ENCODE measurements at regions not wholly inside any gene's neighbourhood (a gene's known extent, or its start where the extent isn't known, plus 50 kb on each side); places are given as distances from the start of the nearest gene placed in this dataset.
"Not testable (repeated sequence)": the region's sequence is repeated elsewhere in the genome, so short reads cannot be mapped to it uniquely, and the experiment has no call there.

GRCh38 chr2:59259913-59260312 lies 1018.8 kb upstream of the FANCL start:
- peaks cover 13% of the 10 kb centered on the region for H3K9me3 Mint-ChIP-seq
- no peak for ATAC-seq

GRCh38 chr2:59256290-59256689 lies 1015.2 kb upstream of the FANCL start:
- ATAC-seq (no peak), DNase-seq (ENCODE audit: low spot score) (no peak)
- H3K9me3 Mint-ChIP-seq, result peaks cover 11% of the 10 kb centered on the region
- H3K4me3 Mint-ChIP-seq, result no peak overlapping the region
- H3K27me3 Mint-ChIP-seq, result no peaks in the 10 kb centered on the region
- no peaks in the 10 kb centered on the region for H3K4me1 Mint-ChIP-seq (ENCODE audit: low read depth in 2 of 2)
- H3K36me3 Mint-ChIP-seq, result no peaks in the 10 kb centered on the region
- H3K27ac Mint-ChIP-seq, result no peak overlapping the region

More at GRCh38 chr2:59259913-59260312, 1018.8 kb upstream of the FANCL start:
- no peak for DNase-seq (ENCODE audit: low spot score)
- Mint-ChIP-seq H3K27me3 (no peaks in the 10 kb centered on the region), H3K36me3 (peaks cover 6% of the 10 kb centered on the region), H3K4me1 (ENCODE audit: low read depth in 2 of 2) (no peaks in the 10 kb centered on the region), H3K27ac (no peak overlapping the region), H3K4me3 (no peak overlapping the region)

- no peak overlapping the region for H3K27ac Mint-ChIP-seq
- no peak for DNase-seq (ENCODE audit: low spot score)
- no peaks in the 10 kb centered on the region for H3K36me3 Mint-ChIP-seq
Observed at GRCh38 chr2:59254279-59254678, 1013.2 kb upstream of the FANCL start.

GRCh38 chr2:59250307-59250677 lies 1009.2 kb upstream of the FANCL start:
- Mint-ChIP-seq H3K36me3 (no peaks in the 10 kb centered on the region), H3K27ac (no peak overlapping the region), H3K4me3 (no peak overlapping the region), H3K9me3 (peaks cover 11% of the 10 kb centered on the region), H3K4me1 (ENCODE audit: low read depth in 2 of 2) (no peaks in the 10 kb centered on the region), H3K27me3 (no peaks in the 10 kb centered on the region)
- DNase-seq (ENCODE audit: low spot score) (no peak), ATAC-seq (no peak)

More at GRCh38 chr2:59254279-59254678, 1013.2 kb upstream of the FANCL start:
- ATAC-seq, result no peak
- H3K4me1 Mint-ChIP-seq (ENCODE audit: low read depth in 2 of 2), result no peaks in the 10 kb centered on the region
- peaks cover 13% of the 10 kb centered on the region for H3K9me3 Mint-ChIP-seq
- H3K27me3 Mint-ChIP-seq, result no peaks in the 10 kb centered on the region
- H3K4me3 Mint-ChIP-seq, result no peak overlapping the region

- no peak for DNase-seq (ENCODE audit: low spot score)
- no peaks in the 10 kb centered on the region for H3K36me3 Mint-ChIP-seq
- no peak overlapping the region for H3K27ac Mint-ChIP-seq
- ATAC-seq, result no peak
- H3K4me1 Mint-ChIP-seq (ENCODE audit: low read depth in 2 of 2), result no peaks in the 10 kb centered on the region
- no peak overlapping the region for H3K4me3 Mint-ChIP-seq
- no peaks in the 10 kb centered on the region for H3K27me3 Mint-ChIP-seq
- peaks cover 11% of the 10 kb centered on the region for H3K9me3 Mint-ChIP-seq
Observed at GRCh38 chr2:59249441-59250306, 1008.5 kb upstream of the FANCL start.

GRCh38 chr2:59239146-59239545 lies 998.0 kb upstream of the FANCL start:
- Mint-ChIP-seq H3K4me1 (ENCODE audit: low read depth in 2 of 2) (no peaks in the 10 kb centered on the region), H3K27ac (no peak overlapping the region), H3K4me3 (no peak overlapping the region), H3K27me3 (no peaks in the 10 kb centered on the region), H3K36me3 (no peaks in the 10 kb centered on the region), H3K9me3 (no peaks in the 10 kb centered on the region)
- DNase-seq (ENCODE audit: low spot score) (no peak), ATAC-seq (no peak)

- H3K9me3 Mint-ChIP-seq, result no peaks in the 10 kb centered on the region
- no peak overlapping the region for H3K27ac Mint-ChIP-seq
- H3K36me3 Mint-ChIP-seq, result no peaks in the 10 kb centered on the region
- no peak overlapping the region for H3K4me3 Mint-ChIP-seq
- DNase-seq (ENCODE audit: low spot score), result no peak
- ATAC-seq, result no peak
- no peaks in the 10 kb centered on the region for H3K4me1 Mint-ChIP-seq (ENCODE audit: low read depth in 2 of 2)
- no peaks in the 10 kb centered on the region for H3K27me3 Mint-ChIP-seq
Observed at GRCh38 chr2:59237311-59237710, 996.2 kb upstream of the FANCL start.

- Mint-ChIP-seq H3K27me3 (no peaks in the 10 kb centered on the region), H3K4me3 (no peak overlapping the region), H3K36me3 (no peaks in the 10 kb centered on the region), H3K27ac (no peak overlapping the region), H3K4me1 (ENCODE audit: low read depth in 2 of 2) (no peaks in the 10 kb centered on the region), H3K9me3 (no peaks in the 10 kb centered on the region)
- DNase-seq (ENCODE audit: low spot score) (no peak), ATAC-seq (no peak)
Observed at GRCh38 chr2:59236723-59237122, 995.6 kb upstream of the FANCL start.

- Mint-ChIP-seq H3K27me3 (no peaks in the 10 kb centered on the region), H3K36me3 (no peaks in the 10 kb centered on the region), H3K4me1 (ENCODE audit: low read depth in 2 of 2) (no peaks in the 10 kb centered on the region), H3K9me3 (peaks cover 4% of the 10 kb centered on the region), H3K4me3 (no peak overlapping the region), H3K27ac (no peak overlapping the region)
- no peak for DNase-seq (ENCODE audit: low spot score)
- ATAC-seq, result no peak
Observed at GRCh38 chr2:59233920-59234319, 992.8 kb upstream of the FANCL start.

GRCh38 chr2:59233448-59233847 lies 992.3 kb upstream of the FANCL start:
- peaks cover 4% of the 10 kb centered on the region for H3K9me3 Mint-ChIP-seq

GRCh38 chr2:59232394-59233165 lies 991.5 kb upstream of the FANCL start:
- no peaks in the 10 kb centered on the region for H3K4me1 Mint-ChIP-seq (ENCODE audit: low read depth in 2 of 2)
- peaks cover 4% of the 10 kb centered on the region for H3K9me3 Mint-ChIP-seq
- ATAC-seq, result no peak
- H3K27ac Mint-ChIP-seq, result no peak overlapping the region
- no peaks in the 10 kb centered on the region for H3K27me3 Mint-ChIP-seq
- no peak for DNase-seq (ENCODE audit: low spot score)
- no peaks in the 10 kb centered on the region for H3K36me3 Mint-ChIP-seq
- H3K4me3 Mint-ChIP-seq, result no peak overlapping the region

More at GRCh38 chr2:59233448-59233847, 992.3 kb upstream of the FANCL start:
- ATAC-seq, result no peak
- Mint-ChIP-seq H3K27ac (no peak overlapping the region), H3K27me3 (no peaks in the 10 kb centered on the region), H3K36me3 (no peaks in the 10 kb centered on the region), H3K4me3 (no peak overlapping the region), H3K4me1 (ENCODE audit: low read depth in 2 of 2) (no peaks in the 10 kb centered on the region)
- DNase-seq (ENCODE audit: low spot score), result no peak

- not testable (repeated sequence) for H3K9me3 Mint-ChIP-seq; H3K36me3 Mint-ChIP-seq; ATAC-seq; H3K27me3 Mint-ChIP-seq; DNase-seq (ENCODE audit: low spot score); H3K4me3 Mint-ChIP-seq; H3K27ac Mint-ChIP-seq; H3K4me1 Mint-ChIP-seq (ENCODE audit: low read depth in 2 of 2)
Observed at GRCh38 chr2:59226362-59226761, 985.2 kb upstream of the FANCL start.

- DNase-seq (ENCODE audit: low spot score) (no peak), ATAC-seq (no peak)
- peaks cover 3% of the 10 kb centered on the region for H3K9me3 Mint-ChIP-seq
- H3K27ac Mint-ChIP-seq, result no peak overlapping the region
- H3K27me3 Mint-ChIP-seq, result no peaks in the 10 kb centered on the region
- H3K4me1 Mint-ChIP-seq (ENCODE audit: low read depth in 2 of 2), result no peaks in the 10 kb centered on the region
- H3K36me3 Mint-ChIP-seq, result no peaks in the 10 kb centered on the region
- no peak overlapping the region for H3K4me3 Mint-ChIP-seq
Observed at GRCh38 chr2:59223742-59224141, 982.6 kb upstream of the FANCL start.

GRCh38 chr2:59217360-59217759 lies 976.2 kb upstream of the FANCL start:
- ATAC-seq (no peak), DNase-seq (ENCODE audit: low spot score) (no peak)
- no peaks in the 10 kb centered on the region for H3K9me3 Mint-ChIP-seq
- no peaks in the 10 kb centered on the region for H3K36me3 Mint-ChIP-seq
- no peaks in the 10 kb centered on the region for H3K4me1 Mint-ChIP-seq (ENCODE audit: low read depth in 2 of 2)
- H3K27me3 Mint-ChIP-seq, result no peaks in the 10 kb centered on the region
- H3K4me3 Mint-ChIP-seq, result no peak overlapping the region
- no peak overlapping the region for H3K27ac Mint-ChIP-seq

Measured in natural killer cell treated with Interleukin-12 subunit alpha and Interleukin-12 subunit beta and Interleukin-15 and Interleukin-18, amount 100 ng/mL, for 72 hours (primary cell).